ENCODE measurements at regions not wholly inside any gene's neighbourhood (a gene's known extent, or its start where the extent isn't known, plus 50 kb on each side); places are given as distances from the start of the nearest gene placed in this dataset.

- TF ChIP-seq EP300 (conservative IDR thresholded peaks at IDR 0.05; ENCODE audit: poor library complexity, severe bottlenecking) (no peak), POLR2AphosphoS5 (IDR thresholded peaks at IDR 0.05) (no peak), RAD21 (conservative IDR thresholded peaks at IDR 0.05) (no peak), EZH2 (IDR thresholded peaks at IDR 0.05; ENCODE audit: borderline replicate concordance, insufficient read depth, low read length, poor library complexity, severe bottlenecking) (no peak), TAF1 (IDR thresholded peaks at IDR 0.05; ENCODE audit: low read depth) (no peak), CTCF (IDR thresholded peaks at IDR 0.05; ENCODE audit: poor library complexity, severe bottlenecking) (no peak), SMC3 (conservative IDR thresholded peaks at IDR 0.05; ENCODE audit: poor library complexity) (no peak), MXI1 (conservative IDR thresholded peaks at IDR 0.05; ENCODE audit: poor library complexity, severe bottlenecking) (no peak), REST (IDR thresholded peaks at IDR 0.05; ENCODE audit: borderline replicate concordance) (no peak)
Observed at GRCh38 chr3:8236264-8236663, 265.4 kb upstream of the LMCD1 start.

GRCh38 chr3:8237893-8238292 is 263.7 kb upstream of the LMCD1 start:
- Histone ChIP-seq H3K9me2 (ENCODE audit: insufficient read depth, low read length) (no peaks in the 10 kb centered on the region), H3K27ac (ENCODE audit: low read length) (no peak overlapping the region), H4K20me1 (ENCODE audit: insufficient read depth) (no peaks in the 10 kb centered on the region), H2AFZ (ENCODE audit: low read depth, low read length) (no peak overlapping the region), H3K9me3 (ENCODE audit: low read length) (no peaks in the 10 kb centered on the region), H3K36me3 (ENCODE audit: insufficient read depth, low read length) (no peaks in the 10 kb centered on the region), H3K27me3 (ENCODE audit: insufficient read depth, low read depth, low read length) (no peaks in the 10 kb centered on the region), H3K4me3 (ENCODE audit: low read length) (no peak overlapping the region), H3K4me2 (ENCODE audit: low read length) (no peak overlapping the region), H3F3A (ENCODE audit: insufficient read depth, low read length, poor library complexity, severe bottlenecking) (no peaks in the 10 kb centered on the region), H3K79me2 (replicated peaks; ENCODE audit: insufficient read depth, low read length) (no peaks in the 10 kb centered on the region), H3K9ac (ENCODE audit: low read length) (no peak overlapping the region)
- TF ChIP-seq MXI1 (conservative IDR thresholded peaks at IDR 0.05; ENCODE audit: poor library complexity, severe bottlenecking) (no peak), EZH2 (IDR thresholded peaks at IDR 0.05; ENCODE audit: borderline replicate concordance, insufficient read depth, low read length, poor library complexity, severe bottlenecking) (no peak), EP300 (conservative IDR thresholded peaks at IDR 0.05; ENCODE audit: poor library complexity, severe bottlenecking) (no peak), TAF1 (IDR thresholded peaks at IDR 0.05; ENCODE audit: low read depth) (no peak), POLR2AphosphoS5 (IDR thresholded peaks at IDR 0.05) (no peak), SMC3 (conservative IDR thresholded peaks at IDR 0.05; ENCODE audit: poor library complexity) (no peak), RAD21 (conservative IDR thresholded peaks at IDR 0.05) (no peak), CTCF (IDR thresholded peaks at IDR 0.05; ENCODE audit: poor library complexity, severe bottlenecking) (no peak), REST (IDR thresholded peaks at IDR 0.05; ENCODE audit: borderline replicate concordance) (no peak)

More at GRCh38 chr3:8236264-8236663, 265.4 kb upstream of the LMCD1 start:
- no peaks in the 10 kb centered on the region for H3F3A ChIP-seq (ENCODE audit: insufficient read depth, low read length, poor library complexity, severe bottlenecking)
- H3K27ac ChIP-seq (ENCODE audit: low read length) = no peak overlapping the region
- H3K4me3 ChIP-seq (ENCODE audit: low read length) = no peak overlapping the region
- no peaks in the 10 kb centered on the region for H3K9me3 ChIP-seq (ENCODE audit: low read length)
- H3K9me2 ChIP-seq (ENCODE audit: insufficient read depth, low read length) = no peaks in the 10 kb centered on the region
- H4K20me1 ChIP-seq (ENCODE audit: insufficient read depth) = no peaks in the 10 kb centered on the region
- H3K4me2 ChIP-seq (ENCODE audit: low read length) = no peak overlapping the region
- H3K27me3 ChIP-seq (ENCODE audit: insufficient read depth, low read depth, low read length) = no peaks in the 10 kb centered on the region
- H3K9ac ChIP-seq (ENCODE audit: low read length) = no peak overlapping the region
- H3K36me3 ChIP-seq (ENCODE audit: insufficient read depth, low read length) = no peaks in the 10 kb centered on the region
- no peaks in the 10 kb centered on the region for H3K79me2 ChIP-seq (replicated peaks; ENCODE audit: insufficient read depth, low read length)
- H2AFZ ChIP-seq (ENCODE audit: low read depth, low read length) = no peak overlapping the region
